Progenitor cell of endocrine pancreas (in vitro differentiated cells): ENCODE measurements at regions not wholly inside any gene's neighbourhood (a gene's known extent, or its start where the extent isn't known, plus 50 kb on each side); places are given as distances from the start of the nearest gene placed in this dataset.

ENCODE experiments used
- DNase-seq: peaks from one replicate; pipeline ENCODE4 v3.0.0; 2021; ENCODE audit warnings: low spot score; ENCODE audit not compliant: unreplicated experiment
- H3K27ac Mint-ChIP-seq: 2 replicates; pipeline ENCODE4 v1.8.0; 2021; ENCODE audit warnings: mild to moderate bottlenecking, moderate library complexity, mixed read lengths
- H3K27me3 Mint-ChIP-seq: 2 replicates; pipeline ENCODE4 v1.8.0; 2021; ENCODE audit warnings: mixed read lengths
- H3K36me3 Mint-ChIP-seq: 2 replicates; pipeline ENCODE4 v1.8.0; 2022; ENCODE audit warnings: mixed read lengths; ENCODE audit not compliant: insufficient read depth
- H3K4me1 Mint-ChIP-seq: 2 replicates; pipeline ENCODE4 v1.8.0; 2021; ENCODE audit warnings: low read depth, mixed read lengths
- H3K4me3 Mint-ChIP-seq: 2 replicates; pipeline ENCODE4 v1.8.0; 2021; ENCODE audit warnings: low read depth, mild to moderate bottlenecking, moderate library complexity, mixed read lengths
- H3K9me3 Mint-ChIP-seq: 2 replicates; pipeline ENCODE4 v1.8.0; 2021; ENCODE audit warnings: low read depth, mixed read lengths
- TF ChIP-seq, protein P1 (sequence below): fragments of 200-600 bp; sonication (generic); IDR thresholded peaks from one replicate; pipeline ENCODE4 v1.5.0; 2021; ENCODE audit warnings: antibody characterized with exemption, mild to moderate bottlenecking; ENCODE audit not compliant: unreplicated experiment

DNA sequence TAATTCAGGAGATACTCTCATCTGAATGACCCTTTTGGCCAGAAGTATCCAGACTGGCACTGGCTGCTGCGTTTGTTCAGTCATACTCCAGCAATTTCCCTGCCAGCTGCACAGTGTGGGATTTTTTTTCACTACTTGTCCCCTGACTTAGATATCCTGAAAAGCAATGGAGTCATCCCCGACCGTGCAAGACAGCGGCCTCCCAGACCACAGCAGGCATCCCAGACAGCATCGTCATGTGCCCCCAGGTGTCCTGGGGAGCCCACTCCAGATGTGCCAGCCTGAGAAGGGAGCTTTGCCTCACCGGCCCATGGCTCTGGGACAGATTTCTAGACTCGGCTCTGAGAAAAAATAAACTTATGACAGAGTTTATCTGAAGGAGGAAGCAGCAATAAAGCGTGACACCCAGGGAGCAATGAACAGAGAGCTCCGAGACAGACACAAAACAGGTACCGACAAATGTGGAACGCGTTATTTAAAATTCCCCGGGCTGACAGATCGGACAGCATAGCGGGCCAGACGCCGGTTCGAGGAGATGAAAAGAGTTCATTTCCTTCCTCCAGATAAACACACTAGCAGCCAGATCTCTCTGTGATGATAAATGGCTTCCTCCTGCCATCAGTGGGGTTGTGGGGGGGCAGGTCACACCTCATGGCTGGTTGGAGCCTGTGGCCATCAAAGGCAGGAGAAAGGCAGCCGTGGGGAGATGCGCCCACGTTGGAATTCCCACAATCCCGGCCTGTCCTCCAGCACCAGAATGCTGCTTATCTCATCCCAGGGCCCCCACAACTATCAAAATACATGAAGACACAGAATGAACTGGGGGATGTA is 106.4 kb upstream of the FGF3 start:
- no peak overlapping the region for H3K4me3 Mint-ChIP-seq
- H3K36me3 Mint-ChIP-seq, result no peaks in the 10 kb centered on the region
- H3K4me1 Mint-ChIP-seq, result no peaks in the 10 kb centered on the region
- H3K9me3 Mint-ChIP-seq, result no peaks in the 10 kb centered on the region
- H3K27me3 Mint-ChIP-seq, result peaks cover 49% of the 10 kb centered on the region
- no peak overlapping the region for H3K27ac Mint-ChIP-seq
- DNase-seq, result no peak
- TF ChIP-seq, protein P1, sequence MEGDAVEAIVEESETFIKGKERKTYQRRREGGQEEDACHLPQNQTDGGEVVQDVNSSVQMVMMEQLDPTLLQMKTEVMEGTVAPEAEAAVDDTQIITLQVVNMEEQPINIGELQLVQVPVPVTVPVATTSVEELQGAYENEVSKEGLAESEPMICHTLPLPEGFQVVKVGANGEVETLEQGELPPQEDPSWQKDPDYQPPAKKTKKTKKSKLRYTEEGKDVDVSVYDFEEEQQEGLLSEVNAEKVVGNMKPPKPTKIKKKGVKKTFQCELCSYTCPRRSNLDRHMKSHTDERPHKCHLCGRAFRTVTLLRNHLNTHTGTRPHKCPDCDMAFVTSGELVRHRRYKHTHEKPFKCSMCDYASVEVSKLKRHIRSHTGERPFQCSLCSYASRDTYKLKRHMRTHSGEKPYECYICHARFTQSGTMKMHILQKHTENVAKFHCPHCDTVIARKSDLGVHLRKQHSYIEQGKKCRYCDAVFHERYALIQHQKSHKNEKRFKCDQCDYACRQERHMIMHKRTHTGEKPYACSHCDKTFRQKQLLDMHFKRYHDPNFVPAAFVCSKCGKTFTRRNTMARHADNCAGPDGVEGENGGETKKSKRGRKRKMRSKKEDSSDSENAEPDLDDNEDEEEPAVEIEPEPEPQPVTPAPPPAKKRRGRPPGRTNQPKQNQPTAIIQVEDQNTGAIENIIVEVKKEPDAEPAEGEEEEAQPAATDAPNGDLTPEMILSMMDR, result no peak

DNA sequence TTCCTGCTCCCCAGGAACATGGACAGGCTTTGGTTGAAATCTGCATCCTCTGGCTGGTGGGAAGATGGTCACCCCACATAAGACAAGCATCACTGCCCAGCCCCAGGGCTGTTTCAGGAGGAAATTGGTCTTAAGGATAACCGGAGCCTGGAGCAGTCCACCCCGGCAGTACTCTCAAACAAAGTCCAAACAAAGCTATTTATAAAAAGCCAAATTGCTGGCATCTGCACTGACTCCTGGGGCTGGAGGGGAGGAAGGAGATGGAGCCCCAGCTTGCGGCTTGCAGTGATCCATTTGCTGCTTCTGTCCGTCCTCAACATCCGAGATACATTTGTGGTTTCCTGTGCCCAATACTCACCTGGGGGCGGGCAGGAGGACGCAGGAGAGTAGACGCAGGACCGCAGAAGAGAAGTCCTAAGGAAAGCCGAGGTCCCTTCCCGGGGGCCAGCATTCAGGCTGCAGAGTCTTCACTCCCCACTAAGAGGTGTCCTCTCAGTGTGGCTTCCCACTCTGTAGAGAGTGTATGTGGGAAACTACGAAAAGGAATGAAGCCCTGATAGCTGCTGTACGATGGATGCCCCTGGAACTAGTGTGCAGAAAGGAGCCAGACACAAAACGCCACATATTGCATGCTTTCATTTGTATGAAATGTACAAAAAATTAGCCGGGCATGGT is 107.3 kb upstream of the FGF3 start:
- Mint-ChIP-seq H3K27ac (no peak overlapping the region), H3K27me3 (peaks cover 48% of the 10 kb centered on the region), H3K9me3 (no peaks in the 10 kb centered on the region), H3K4me3 (no peak overlapping the region), H3K36me3 (no peaks in the 10 kb centered on the region), H3K4me1 (no peaks in the 10 kb centered on the region)
- DNase-seq, result no peak
- TF ChIP-seq, protein P1, result no peak

DNA sequence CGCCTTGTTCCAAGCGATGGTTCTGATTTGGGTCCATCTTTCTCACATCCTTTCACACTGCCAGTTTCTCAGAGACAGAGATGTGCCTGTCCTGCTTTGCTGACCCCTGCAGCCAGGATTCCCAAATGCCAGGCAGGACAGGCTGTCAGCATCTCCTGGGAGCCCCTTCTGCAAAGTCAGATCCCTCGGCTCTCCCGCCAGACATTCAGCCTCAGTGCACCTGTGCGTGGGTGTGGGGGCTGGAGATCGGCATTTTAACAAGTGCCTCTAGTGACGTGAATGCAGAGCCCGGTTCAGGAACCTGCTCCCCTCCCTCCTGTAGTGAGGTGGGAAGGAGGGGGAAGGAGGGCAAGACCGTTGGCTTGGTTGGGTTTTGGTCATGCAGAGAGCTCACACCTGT is 108.9 kb upstream of the FGF3 start:
- Mint-ChIP-seq H3K4me1 (peaks cover 7% of the 10 kb centered on the region), H3K4me3 (no peak overlapping the region), H3K9me3 (no peaks in the 10 kb centered on the region), H3K36me3 (no peaks in the 10 kb centered on the region), H3K27me3 (peaks cover 38% of the 10 kb centered on the region), H3K27ac (no peak overlapping the region)
- no peak for DNase-seq
- TF ChIP-seq, protein P1, result no peak

DNA sequence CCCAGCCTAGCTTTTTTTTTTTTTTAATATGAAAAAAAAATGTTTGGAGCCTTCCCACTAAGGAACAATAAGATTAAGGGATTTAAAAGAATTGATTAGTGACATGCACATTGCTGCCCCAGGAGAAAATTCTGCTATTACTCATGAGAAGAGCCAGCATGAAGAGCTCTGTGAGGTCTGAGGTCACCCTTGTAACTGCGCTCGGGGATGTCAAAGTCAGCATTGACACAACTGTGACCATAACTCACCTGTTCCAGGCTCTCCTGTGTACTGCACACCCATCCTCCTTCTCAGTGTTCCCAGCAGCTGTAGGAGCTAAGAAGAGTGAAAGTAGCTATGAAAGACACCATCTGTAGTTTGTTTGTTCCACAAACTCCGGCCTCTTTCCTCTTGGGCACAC is 109.8 kb upstream of the FGF3 start:
- Mint-ChIP-seq H3K9me3 (no peaks in the 10 kb centered on the region), H3K36me3 (no peaks in the 10 kb centered on the region), H3K27ac (no peak overlapping the region), H3K4me1 (peaks cover 9% of the 10 kb centered on the region), H3K27me3 (peaks cover 32% of the 10 kb centered on the region), H3K4me3 (no peak overlapping the region)
- TF ChIP-seq, protein P1, result no peak
- no peak for DNase-seq

DNA sequence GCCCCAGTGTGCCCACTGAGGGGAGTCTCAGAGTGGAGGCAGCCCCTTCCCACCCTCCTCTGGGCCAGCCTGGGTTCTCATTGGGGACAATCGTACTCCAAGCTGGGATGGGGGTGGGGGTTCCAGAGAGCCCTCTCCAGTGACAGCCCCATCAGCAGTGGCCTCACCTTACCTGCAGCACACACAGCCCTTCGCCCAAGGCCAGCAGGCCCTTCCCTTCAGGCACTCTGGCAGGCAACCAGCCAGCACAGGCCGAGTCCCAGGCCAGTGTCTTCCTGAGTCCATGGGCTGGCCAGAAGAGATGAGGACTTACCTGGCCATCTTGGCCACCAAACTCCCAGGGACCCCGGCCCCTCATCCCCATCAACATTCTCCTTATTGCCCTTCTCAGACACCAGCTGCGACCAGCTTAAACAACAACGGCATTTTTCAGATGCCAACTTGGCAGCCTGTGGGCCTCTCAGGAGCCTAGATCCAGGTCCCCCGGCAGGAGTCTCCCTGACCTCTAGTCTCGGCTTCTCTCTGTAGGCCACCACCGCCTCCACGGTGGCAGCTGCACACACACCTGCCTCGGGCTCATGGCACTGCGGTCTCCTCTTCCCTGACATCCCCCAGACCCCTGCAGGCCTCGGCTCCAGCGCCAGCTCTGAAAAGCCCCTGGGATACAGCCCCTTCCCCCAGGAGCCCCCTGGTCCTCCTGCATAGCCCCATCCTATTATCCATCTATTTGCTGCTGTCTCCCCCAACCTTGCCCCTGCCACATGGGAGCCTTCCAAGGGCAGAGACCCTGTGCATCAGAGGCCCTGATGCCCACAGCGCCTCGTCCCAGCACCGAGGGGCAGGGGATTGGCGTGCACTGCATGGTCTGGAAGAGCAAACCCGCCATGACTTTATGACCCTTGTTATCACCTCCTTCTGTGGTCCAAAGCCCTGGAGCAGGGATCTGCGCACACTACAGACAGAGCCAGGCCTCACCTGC is 111.2 kb upstream of the FGF3 start:
- Mint-ChIP-seq H3K4me3 (no peak overlapping the region), H3K36me3 (no peaks in the 10 kb centered on the region), H3K27ac (no peak overlapping the region), H3K27me3 (peaks cover 24% of the 10 kb centered on the region), H3K9me3 (no peaks in the 10 kb centered on the region), H3K4me1 (peaks cover 9% of the 10 kb centered on the region)
- TF ChIP-seq, protein P1, result no peak
- DNase-seq, result no peak
